ENCODE measurements at regions not wholly inside any gene's neighbourhood (a gene's known extent, or its start where the extent isn't known, plus 50 kb on each side); places are given as distances from the start of the nearest gene placed in this dataset.

DNA sequence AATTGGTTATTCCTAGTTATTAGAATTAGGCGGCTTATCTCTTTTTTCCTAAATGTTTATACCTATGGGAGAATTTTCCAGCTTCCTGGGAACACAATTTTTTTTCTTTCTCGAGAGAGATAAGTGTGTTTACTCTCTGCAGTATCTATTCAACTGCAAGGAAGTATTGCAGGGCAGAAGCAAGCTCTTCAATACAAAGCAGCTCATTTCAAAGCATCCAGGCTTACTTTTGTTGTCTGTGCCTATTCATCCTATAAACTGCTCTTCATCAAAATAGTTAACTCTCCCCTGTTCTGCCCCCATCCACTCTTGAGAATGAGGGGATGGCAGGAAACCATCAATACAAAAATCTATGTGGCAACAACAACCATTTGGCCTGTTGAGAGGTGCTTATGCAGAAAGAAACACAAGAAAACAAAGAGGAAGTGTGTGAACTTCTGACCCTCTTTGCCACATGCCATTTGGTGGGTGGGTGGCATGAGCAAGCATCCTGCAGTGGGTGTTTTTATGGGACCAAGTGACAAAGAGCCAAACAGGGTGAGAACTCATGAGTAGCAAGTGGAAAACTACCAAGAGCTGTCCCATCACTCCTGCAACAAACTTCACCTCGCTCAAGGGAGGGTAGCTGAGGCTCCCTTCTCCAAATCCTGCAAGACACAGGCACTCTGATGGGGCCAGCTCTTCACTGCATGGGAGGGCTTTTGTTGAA is 50.6 kb upstream of the MRPS6 start:
- DNase-seq (ENCODE audit: low read depth), result no peak
- no peak overlapping the region for H3K4me3 ChIP-seq (ENCODE audit: low read depth, low read length)

DNA sequence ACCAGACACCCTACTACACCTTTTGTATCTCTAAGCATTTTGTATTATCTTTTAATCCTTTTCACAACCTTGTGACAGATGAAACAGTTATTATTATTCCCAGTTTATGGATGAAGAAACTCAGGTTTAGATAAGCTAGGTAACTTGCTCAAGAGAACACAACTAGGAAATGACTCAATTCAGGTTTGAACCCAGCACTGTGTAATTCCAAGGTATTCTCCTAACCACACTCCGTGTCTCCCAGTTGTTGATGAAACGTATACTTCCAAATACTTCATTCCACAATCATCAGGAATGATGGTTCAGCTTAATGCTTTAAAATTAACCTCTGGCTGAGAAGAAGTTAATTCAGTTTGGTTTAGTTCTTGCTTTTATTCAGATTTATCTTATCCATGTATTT is 51.7 kb upstream of the MRPS6 start:
- no peak overlapping the region for H3K4me3 ChIP-seq (ENCODE audit: low read depth, low read length)
- DNase-seq (ENCODE audit: low read depth), result no peak

DNA sequence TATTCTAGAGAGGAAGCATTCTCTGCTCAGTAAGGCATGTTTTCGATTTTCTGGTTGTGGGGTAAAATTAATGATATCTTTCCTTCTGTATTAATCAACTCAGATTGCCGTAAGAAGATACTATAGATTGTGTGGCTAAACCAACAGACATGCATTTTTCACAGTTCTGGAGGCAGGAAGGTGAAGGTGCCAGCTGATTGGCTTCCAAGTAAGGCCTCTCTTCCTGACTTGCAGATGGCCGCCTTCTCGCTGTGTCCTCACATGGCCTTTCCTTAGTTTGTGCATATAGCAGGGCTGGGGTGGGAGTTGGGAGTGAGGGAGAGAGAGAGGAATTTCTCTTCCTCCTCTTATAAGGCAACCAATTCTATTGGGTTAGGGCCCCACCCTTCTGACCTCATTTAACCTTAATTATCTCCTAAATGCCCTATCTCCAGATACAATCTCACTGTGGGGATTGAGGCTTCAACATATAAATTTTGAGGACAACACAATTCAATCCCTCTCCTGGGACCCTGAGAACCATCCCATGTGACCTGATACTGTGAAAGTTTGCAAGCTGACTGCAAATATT is 52.3 kb upstream of the MRPS6 start:
- no peak for DNase-seq (ENCODE audit: low read depth)
- no peak overlapping the region for H3K4me3 ChIP-seq (ENCODE audit: low read depth, low read length)

DNA sequence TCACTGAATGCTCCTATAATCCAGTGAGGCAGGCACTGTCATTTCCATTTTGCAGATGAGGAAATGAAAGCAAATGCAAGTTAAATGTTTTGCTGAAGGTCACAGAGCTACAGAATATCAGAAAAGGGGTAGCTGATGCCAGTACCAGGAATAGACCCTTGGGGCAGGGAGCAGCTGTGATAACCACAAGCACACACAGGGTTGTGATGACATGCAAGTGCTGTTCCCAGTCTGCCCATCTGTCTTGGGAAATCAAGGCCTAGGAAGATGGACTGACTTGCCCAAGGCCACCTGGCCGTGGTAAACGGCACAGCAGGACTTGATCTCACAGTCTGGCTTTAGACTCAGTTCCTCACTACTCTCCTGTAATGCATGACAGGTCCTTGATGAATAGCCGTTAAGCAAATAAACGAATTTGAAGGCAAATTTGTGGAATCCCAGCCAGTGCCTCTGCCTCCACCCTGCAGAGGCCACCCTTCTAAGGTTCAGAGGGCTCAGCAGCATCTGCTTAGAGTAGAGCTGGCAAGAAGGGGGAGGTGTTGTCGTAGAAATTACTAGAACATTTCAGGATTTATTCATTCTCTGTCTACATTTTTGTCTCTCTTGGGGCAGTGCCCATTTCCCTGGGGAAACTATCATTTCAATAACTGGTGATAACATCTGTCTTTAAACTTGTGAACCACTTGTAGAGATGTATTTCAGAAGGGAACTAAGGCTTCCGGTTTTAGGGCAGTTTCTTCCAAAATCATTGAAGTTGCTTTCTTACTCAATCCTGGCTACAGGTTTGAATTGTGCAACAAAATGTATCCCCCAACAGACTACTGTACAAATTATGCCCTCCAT is 53.2 kb upstream of the MRPS6 start:
- peak; percentile 66 for DNase-seq (ENCODE audit: low read depth)
- H3K4me3 ChIP-seq (ENCODE audit: low read depth, low read length), result no peak overlapping the region

DNA sequence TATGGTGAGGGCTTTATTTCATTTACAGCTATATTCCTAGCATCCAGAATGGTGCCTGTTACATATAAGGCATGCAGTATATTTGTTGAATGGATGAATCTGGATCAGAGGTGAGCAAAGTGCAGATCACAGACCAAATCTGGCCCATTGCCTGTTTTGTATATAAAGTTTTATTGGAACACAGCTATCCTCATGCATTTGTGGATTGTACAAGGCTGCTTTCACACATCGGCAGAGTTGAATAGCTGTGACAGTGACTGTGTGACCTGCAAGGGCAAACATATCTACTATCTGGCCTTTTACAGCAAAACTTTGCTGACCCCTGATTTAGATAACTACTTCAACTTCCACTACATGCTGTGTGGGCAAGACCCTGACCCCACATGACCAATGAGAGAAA is 54.0 kb upstream of the MRPS6 start:
- no peak overlapping the region for H3K4me3 ChIP-seq (ENCODE audit: low read depth, low read length)
- DNase-seq (ENCODE audit: low read depth), result no peak

DNA sequence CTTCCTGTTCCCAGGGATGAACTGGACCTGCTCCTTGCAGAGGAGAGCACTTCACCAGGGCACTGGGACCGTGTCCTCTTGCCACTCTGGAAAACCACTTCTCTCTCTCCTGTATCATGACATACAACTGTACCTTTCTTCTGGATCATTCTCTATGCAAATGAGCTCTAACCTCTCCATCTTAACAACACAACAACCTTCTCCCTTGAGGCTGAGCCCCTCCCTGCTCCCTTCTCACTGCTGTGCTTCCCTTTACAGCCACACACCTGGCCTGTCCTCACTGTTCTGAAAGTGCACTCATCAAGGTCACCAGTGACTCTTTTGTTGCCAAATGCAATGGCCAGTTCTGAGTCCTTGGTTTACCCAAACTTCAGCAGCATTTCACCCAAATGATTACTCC is 54.5 kb upstream of the MRPS6 start:
- DNase-seq (ENCODE audit: low read depth), result no peak
- no peak overlapping the region for H3K4me3 ChIP-seq (ENCODE audit: low read depth, low read length)

DNA sequence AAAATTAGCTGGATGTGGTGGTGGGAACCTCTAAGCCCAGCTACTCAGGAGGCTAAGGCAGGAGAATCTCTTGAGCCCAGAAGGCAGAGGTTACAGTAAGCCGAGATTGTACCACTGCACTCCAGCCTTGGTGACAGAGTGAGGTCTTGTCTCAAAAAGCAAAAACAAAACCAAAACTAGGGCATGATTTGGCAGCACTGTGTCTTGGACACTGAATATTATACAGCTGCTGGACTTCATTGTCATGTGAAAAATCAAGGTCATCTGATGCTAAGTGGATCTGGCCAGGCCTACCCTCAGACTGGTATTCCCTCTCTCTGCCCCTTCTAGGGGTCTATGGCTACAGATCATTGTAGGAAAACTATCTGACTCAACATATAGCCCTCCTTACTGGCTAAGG is 55.2 kb upstream of the MRPS6 start:
- H3K4me3 ChIP-seq (ENCODE audit: low read depth, low read length), result no peak overlapping the region
- no peak for DNase-seq (ENCODE audit: low read depth)

DNA sequence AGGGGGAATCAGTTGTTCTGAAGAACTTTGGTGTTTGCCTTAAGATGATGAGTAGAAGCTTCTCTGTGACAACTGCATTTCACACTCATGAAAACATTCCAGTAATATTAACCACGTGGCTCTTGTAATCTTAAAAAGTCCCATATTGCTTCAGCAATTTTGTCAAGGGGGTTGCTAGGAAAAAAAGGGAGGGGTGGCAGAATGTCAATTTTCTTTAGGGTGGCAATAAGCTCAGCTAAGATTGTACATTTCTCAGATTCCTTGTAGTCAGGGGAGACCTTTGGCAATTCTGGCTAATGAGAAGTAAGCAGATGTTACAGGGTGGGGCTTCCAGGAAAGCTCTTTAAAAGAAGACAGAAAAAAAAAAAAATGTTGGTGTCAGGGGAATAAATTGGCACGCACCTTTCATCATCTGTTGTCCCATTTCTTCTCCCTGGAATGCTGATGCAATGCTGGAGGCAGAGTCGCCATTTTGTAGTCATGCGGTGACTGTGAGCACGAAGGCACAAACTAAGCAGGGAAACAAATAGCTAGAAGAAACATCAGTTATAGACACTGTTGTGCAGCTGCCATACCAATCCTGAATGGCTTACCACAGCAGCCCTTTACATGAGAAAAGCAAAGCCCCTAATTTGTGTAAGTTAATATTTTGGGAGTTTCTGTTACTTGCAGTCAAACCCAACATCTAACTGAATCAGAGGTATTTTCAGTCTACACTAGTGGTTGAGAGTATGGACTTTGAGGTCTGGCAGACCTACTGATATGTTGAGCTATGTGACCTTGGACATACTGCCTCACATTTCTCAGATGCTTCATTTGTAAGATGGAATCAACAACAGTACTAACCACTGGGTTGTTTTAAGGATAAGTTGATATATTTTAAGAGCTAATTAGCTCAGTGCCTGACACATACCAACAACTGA is 56.1 kb upstream of the MRPS6 start:
- no peak overlapping the region for H3K4me3 ChIP-seq (ENCODE audit: low read depth, low read length)
- DNase-seq (ENCODE audit: low read depth), result no peak

DNA sequence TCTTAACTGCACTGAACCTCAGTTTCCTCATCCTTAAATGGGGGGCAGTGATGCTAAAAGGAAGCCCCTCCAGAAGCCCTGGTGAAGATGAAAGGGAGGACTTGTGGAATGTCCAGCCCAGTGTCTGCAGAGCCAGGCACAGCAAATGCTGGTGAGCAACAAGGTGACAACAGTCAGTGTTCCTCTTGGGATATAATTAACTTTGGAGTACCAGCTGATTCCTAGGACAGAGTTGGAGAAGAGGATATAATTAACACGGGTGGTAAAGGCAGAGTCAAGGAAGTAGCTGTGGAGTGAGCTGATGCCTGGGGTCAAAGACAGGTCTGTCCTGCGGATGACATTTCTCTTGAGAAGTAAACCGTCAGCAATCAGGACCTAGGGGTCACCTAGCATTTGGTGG is 60.7 kb upstream of the MRPS6 start:
- DNase-seq (ENCODE audit: low read depth), result no peak
- H3K4me3 ChIP-seq (ENCODE audit: low read depth, low read length), result no peak overlapping the region

DNA sequence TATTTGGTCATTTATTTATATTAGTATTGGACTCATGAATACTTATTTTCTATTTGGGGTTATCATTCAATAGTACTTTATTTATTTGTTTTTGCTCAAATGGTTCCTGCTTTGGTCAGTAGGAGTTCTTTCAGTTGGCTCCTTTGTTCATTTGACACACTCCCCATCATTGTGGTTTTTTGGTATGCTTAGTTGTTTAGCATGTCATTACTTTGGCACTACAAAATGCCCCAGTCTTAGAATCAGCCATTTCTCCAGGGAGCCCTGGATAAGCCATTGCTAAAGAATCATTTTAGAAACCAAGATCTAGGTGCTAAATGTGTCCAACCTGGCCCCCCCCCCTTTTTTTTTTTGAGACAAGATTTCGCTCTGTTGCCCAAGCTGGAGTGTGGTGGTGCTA is 61.7 kb upstream of the MRPS6 start:
- H3K4me3 ChIP-seq (ENCODE audit: low read depth, low read length), result no peak overlapping the region
- DNase-seq (ENCODE audit: low read depth), result no peak

DNA sequence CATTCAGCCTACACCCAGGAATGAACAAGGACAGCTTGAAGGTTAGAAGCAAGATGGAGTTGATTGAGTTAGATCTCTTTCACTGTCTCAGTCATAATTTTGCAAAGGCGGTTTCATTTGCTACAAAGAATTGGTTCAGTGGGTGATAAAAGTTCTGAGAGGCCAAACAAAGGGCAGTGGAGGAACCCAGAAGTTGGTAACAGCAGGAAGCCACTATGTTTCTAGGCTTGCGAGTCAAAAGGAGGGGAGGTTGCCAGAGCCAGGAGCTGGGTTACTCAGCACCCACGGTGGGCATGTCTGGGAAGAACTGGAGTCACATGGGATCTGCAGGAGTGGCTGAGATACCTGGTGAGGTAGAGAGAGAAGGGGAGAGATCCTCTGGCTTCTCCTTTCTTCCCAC is 64.2 kb upstream of the MRPS6 start:
- no peak overlapping the region for H3K4me3 ChIP-seq (ENCODE audit: low read depth, low read length)
- no peak for DNase-seq (ENCODE audit: low read depth)

DNA sequence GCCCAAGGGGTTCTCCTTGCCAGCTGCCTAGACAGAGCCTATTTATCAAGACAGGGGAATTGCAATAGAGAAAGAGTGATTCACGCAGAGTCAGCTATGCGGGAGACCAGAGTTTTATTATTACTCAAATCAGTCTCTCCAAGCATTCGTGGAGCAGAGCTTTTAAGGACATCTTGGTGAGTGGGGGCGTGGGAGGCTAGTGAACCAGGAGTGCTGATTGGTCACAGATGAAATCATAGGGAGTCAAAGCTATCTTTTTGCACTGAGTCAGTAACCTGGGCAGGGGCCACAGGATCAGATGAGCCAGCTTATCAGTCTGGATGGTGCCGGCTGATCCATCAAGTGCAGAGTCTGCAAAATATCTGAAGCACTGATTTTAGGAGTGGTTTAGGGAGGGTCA is 64.8 kb upstream of the MRPS6 start:
- DNase-seq (ENCODE audit: low read depth), result no peak
- H3K4me3 ChIP-seq (ENCODE audit: low read depth, low read length), result no peak overlapping the region

DNA sequence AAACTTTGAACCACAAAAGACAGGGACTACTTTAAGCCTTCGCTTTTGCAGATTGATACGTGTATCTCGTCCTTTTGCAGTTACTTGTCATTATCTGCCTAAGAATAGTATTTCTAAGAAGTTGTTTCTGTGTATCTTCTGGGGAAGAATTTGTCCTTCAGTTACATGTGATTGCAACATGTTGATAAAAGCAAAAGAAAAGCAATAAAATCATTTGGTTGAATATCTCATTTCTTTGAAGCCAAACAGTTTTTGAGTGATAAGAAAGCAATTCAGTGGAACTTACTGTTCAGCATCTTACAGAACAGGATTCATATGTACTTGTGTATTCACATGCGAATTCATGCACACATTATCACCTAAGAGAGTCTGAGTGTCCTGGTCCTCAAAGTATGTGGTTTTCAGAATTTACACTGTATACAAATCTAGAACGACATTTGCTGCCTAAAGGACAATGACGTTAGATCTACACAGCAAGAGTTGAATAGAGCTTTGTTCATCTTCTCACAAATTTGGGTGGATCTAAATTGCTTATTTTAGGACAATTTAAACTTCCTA is 66.7 kb upstream of the MRPS6 start:
- no peak overlapping the region for H3K4me3 ChIP-seq (ENCODE audit: low read depth, low read length)
- DNase-seq (ENCODE audit: low read depth), result no peak

DNA sequence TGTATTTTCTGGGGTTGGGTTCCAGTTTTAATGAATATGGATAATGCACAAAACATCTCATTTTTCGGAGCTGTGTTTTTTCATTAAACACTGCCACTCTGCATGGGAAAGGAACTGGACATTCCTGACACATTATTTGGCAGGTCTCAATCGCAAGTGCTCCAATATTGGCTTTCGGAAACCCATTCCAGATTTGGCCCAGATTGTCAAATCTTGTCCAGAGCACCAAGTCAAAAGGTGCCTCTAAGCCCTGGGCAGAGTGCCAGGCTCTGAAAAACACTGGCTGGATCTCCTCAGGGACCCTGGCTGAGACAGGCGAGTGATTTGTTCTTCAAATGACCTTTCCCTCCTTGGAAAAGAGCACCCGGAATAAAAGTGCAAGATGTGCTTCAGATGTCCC is 68.4 kb upstream of the MRPS6 start:
- DNase-seq (ENCODE audit: low read depth), result no peak
- H3K4me3 ChIP-seq (ENCODE audit: low read depth, low read length), result no peak overlapping the region

DNA sequence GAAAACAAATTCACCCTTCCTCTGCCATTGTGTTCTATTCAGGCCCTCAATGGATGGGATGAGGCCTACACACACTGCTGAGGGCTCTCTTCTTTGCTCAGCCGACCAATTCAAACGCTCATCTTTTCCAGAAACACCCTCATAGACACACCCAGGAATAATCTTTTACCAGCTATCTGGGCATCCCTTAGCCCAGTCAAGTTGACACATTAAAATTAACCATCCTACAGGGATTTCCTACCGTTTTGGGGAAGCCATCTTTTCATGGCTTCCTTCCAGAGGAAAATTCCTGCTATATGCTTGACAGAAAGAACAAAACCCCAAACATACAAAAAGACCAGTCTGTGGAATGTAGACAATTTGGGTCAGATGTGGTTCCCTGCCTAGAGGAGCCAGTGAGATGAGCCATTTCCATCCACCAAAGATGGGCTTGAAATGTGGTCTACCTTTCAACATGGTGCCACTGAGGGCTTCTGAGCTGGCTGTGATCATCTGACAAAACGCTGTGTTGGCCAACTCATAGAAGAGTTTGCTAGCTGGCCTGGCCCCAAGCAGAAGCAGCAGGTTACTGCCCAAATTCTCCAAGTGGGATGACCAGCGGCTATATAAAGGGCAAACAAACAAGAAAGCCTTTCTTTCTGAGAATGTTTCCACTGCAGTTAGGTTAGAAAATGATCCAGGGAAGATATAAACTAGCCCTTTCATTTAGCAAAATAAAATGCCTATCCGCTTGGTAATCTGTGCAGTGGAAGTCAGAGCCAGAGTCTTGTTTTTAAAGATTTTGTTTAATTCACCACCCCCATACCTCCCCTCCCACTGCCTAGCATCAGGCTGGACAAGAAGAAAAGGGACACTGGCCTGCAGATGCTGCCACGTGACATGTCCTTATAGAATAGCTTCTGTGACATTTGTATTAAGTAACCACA is 69.1 kb upstream of the MRPS6 start:
- no peak for DNase-seq (ENCODE audit: low read depth)
- H3K4me3 ChIP-seq (ENCODE audit: low read depth, low read length), result no peak overlapping the region

DNA sequence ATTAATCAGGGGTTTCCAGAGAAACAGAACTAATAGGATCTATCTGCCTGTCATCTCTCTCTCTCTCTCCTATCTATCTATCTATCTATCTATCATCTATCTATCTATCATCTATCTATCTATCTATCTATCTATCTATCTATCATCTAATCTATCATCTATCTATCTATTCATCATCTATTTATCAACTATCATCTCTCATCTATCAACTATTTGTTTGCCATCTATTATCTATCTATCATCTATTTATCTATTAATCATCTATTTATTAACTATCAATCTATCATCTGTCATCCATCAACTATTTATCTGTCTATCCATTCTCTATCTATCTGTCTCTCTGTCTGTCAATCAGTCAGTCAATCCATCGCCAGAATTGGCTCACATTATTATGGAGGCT is 70.0 kb upstream of the MRPS6 start:
- DNase-seq (ENCODE audit: low read depth), result no peak
- H3K4me3 ChIP-seq (ENCODE audit: low read depth, low read length), result no peak overlapping the region

DNA sequence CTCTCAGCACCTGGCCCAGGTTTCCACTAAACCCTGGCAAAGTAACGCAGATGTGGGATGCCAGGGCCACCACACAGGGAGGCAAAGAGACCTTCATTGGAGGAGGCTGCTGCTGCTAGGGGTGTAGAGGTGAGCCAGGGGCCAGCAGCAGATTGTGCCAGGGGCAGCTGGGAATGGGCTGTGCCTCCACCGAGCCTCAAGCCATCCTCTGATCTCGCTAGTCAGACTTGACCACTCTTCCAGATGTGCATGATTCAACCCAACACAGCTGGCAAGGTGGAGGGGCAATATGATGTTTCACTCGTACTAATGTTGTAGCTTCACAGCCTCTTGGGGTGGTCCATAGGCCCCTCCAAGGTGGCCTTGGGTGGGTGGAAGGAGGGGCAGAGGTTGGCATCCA is 73.0 kb upstream of the MRPS6 start:
- no peak overlapping the region for H3K4me3 ChIP-seq (ENCODE audit: low read depth, low read length)
- DNase-seq (ENCODE audit: low read depth), result no peak

DNA sequence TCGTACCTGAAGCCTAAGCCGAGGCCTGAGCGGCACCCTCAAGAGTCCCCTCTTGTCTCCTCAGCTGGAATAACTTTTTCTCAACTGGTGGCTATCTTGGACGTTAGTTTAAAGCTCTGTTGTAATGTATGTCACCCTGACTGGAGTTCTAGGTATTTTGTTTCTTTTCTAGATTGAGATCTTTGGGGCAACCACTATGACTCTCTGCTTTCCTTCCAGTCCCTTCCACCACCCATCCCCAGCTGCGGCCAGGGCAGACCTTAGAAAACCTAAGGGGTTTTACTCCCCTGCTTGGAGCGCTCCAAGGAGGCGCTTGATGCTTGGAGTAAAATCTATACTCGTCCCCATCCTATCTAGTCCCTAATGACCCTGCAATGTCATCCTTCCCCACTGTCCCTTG is 74.6 kb upstream of the MRPS6 start:
- no peak overlapping the region for H3K4me3 ChIP-seq (ENCODE audit: low read depth, low read length)
- no peak for DNase-seq (ENCODE audit: low read depth)

DNA sequence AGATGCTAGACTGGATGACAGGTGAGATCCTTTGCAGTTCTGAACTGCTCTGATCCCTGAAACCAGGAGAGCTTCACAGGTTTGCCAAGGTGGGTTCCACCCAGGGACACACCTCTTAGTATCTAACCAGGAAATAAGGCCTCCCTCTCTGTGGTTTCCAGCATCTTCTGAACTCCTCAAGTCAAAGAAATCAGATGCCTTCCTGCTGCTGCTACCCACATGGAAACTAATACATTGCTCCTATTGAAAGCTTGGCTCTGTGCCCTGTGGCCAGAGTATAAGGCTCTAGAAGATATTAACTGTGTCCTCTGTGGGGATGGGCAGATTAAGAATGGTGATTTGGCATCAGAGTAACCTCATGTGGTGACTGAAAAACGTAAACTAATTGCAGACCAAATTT is 75.0 kb upstream of the MRPS6 start:
- H3K4me3 ChIP-seq (ENCODE audit: low read depth, low read length), result no peak overlapping the region
- no peak for DNase-seq (ENCODE audit: low read depth)

Data from skeletal muscle cell (primary cell).